ENCODE measurements at regions not wholly inside any gene's neighbourhood (a gene's known extent, or its start where the extent isn't known, plus 50 kb on each side); places are given as distances from the start of the nearest gene placed in this dataset.

GRCh38 chr7:15936991-15937390 is 250.5 kb upstream of the MEOX2 start:
- no peak for DNase-seq (ENCODE audit: low read depth, low spot score)

- DNase-seq (ENCODE audit: low read depth, low spot score): no peak
These were observed 245.8 kb upstream of the MEOX2 start for GRCh38 chr7:15932318-15932717.

- DNase-seq (ENCODE audit: low read depth, low spot score): no peak
These were observed 242.9 kb upstream of the MEOX2 start for GRCh38 chr7:15929411-15929810.

DNA sequence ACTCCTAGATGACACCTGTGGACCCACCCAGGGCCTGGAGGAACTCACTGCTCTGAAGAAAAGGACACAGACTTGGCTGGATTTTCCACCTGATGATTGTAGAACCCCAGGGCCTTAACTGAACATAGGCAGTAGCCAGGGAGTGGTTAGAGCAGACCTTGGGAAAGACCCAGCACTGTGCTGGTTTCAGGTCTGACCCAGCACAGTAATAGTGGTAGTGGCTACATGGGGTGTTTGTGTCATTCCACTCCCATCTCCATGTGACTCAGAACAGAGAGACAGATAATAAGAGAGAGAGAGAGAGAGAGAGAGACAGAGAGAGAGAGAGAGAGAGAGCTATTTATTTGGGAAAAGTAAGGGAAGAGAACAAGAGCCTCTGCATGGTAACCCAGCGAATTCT is 239.1 kb upstream of the MEOX2 start:
- DNase-seq (ENCODE audit: low read depth, low spot score): no peak

GRCh38 chr7:15924910-15925309 is 238.4 kb upstream of the MEOX2 start:
- no peak for DNase-seq (ENCODE audit: low read depth, low spot score)

DNA sequence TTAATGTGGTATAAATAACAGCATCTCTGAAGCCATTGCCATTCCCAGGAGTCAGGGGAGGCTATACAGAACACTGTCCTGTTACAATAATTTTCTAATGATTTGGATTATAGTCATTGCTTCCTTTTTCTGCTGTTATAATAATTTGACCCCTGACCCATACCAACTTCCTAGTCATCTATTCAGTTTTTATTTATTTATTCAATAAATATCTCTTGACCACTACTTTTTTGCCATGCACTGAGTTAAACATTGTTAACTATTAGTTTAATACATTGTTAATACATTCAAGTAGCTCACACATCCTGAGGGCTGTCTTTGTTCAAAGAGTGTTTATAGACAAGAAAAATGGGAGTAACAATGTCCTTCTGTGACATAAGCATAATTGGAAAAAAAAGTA is 235.5 kb upstream of the MEOX2 start:
- DNase-seq (ENCODE audit: low read depth, low spot score): no peak

- DNase-seq (ENCODE audit: low read depth, low spot score): peak; percentile 5
These were observed 235.1 kb upstream of the MEOX2 start for GRCh38 chr7:15921576-15921975.

DNA sequence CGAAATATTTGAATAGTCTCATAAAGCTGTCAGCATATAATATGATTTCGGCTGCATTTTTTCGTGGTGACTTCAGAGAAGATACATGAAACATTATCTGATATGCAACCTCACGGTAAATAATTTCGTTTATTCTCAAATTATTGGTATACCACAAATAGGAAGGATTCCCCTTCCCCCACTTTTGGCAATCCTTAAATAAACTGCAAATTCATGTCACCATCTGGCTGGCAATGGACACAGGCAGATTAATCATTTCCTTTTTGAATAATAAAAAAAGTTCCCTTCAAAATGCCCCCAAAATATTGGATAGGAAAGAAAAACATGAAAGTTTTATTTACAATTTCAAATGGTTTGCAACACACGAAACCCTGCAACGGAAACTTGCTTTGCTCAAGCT is 234.5 kb upstream of the MEOX2 start:
- peak; percentile 1 for DNase-seq (ENCODE audit: low read depth, low spot score)

DNA sequence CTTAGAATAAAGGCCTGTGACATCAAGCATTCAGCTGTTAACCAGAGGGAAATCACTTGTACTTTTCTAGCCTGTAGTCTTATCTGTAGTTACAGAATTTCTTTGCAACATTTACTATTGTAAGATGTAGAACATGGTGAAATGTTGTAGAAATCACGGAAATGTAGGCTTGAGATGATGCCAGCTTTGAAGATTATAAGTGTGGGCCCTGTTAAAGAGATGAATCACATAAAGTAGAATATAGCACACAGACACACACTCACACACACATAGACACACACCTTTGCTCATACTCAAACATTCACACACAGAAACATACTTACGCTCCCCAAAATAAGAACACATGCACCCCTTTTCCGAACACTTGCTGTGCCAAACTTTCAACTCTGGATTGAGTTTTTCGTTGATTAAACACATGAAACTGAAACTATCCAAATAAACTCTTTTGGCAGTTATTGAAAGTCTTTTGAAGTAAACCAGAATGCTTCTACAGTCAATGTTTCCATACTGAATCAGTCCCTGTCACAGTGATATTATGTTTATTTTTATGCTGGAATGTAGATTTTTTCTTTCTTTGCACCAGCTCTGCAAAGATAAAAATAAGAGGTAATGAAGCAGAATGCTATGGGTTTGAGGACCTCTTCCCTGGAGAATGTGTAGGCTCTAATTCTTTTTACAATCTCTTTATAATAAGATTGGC is 230.3 kb upstream of the MEOX2 start:
- DNase-seq (ENCODE audit: low read depth, low spot score): no peak

DNA sequence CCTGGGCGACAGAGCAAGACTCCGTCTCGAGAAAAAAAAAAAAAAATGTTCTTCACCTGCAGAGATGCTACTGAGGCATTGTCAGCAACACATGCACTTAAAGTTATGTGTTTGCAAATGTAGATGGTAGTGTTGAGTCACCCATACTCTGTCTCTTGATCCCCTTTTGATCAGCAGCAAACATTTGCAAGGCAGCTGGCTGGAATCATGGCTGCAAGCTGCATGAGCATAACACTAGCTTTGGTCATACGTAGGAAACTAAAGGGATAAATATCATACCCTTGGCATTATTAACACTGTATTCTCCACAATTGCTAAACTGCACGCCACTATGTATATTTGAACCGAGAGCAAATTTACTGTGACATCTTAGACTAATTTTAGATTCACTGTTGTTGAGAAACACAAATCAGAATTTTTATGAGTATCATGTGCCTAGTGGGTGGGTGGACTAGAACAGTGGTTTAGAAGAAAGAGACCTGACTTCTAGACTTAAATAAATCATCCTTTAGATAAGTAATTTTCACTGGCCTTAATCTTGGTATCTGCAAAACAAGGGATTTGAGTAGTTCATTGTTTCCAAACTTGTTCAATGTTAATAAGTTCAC is 229.3 kb upstream of the MEOX2 start:
- DNase-seq (ENCODE audit: low read depth, low spot score): no peak

DNA sequence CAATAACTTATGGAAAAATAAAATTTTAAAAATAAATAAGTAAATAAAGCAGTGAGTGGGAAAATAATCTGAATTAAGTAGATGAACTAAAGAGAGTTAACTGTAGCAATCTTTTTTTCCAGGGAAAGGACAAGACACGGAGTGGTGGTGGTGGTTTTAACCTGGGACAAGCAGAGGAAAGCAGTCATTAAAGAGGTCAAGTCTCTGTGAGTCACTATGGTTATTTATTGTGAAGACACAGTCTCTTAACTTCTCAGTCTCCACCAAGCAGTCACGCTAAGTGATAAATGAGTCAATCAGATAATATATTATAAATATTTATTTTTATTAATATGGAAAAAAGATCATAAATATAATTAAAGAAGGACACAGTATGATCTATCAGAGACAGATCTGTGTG is 228.1 kb upstream of the MEOX2 start:
- DNase-seq (ENCODE audit: low read depth, low spot score): no peak

DNA sequence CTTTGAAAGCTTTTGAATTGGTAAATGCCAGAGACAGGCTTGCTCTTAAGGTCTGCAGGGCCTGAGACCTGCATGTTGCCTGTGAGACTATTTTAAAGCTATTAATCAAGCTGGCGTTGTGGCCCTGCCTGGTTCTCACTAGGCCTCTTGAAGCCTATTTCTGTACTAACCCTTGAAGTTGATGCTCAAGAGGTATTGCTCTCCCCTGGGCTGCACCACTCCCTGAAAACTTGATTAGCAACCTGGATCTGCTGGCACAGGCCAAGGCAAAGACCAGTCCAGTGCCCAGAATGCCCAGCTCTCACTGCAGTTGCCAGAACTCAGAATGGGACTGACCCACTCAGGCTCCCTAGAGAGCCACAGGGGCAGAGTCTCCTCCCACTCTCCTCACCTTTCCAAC is 220.0 kb upstream of the MEOX2 start:
- DNase-seq (ENCODE audit: low read depth, low spot score): no peak

DNA sequence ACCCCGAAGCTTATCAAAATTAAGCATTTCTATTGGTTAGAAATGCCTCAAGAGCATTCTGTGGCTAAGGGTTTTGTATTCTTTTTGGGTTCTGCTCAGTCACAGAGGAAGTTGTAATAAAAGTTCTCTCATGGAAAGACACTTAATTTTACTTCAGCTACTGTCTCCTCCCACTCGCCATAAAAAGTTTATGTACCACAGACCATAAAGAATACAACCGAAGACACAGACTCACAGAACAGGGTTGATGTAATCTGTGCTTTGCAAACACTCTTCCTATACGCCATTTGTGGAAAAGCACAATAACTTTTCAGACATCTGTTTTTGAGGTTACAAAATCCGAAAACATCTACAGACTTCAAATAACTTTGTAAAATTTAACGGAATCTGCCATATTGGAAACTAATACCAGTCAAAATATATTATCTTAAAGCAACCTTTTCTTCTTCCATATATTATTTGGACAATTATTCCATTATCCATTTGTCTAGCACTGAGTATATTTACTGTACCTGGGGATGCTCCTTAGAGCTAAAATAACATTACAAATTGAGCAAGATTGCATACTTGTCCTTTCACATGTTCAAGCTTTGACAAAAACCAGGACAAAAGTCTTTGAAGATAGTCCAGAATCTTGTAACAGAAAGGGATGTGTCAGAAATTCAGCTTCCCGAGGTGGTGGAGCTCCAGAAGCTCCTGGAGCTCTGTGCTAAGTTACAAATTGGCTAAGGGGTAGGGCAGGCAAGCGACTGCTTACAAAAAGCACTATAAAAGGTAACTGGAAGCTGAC is 219.0 kb upstream of the MEOX2 start:
- DNase-seq (ENCODE audit: low read depth, low spot score): no peak

GRCh38 chr7:15891151-15891881 is 204.8 kb upstream of the MEOX2 start:
- DNase-seq (ENCODE audit: low read depth, low spot score): no peak

DNA sequence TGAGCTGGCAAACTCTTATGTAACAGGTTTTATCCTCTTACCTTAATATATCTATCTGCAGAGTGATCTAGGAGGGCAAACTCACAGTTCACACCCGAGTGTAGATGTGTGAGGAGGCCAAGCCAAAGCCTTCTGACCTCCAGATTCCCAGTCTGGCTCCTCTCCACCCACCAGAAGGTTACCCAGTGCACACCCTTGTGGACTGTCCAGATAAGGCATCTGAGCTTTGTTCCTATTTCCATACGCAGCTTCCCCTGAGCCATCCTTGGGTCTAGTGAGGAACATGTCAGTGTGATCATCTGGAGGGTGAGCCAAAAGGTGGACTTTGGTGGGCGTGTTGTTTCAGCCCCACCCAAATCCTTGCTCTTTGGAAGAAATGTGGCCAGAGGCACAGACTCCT is 203.0 kb upstream of the MEOX2 start:
- DNase-seq (ENCODE audit: low read depth, low spot score): no peak

- DNase-seq (ENCODE audit: low read depth, low spot score): no peak
These were observed 201.6 kb upstream of the MEOX2 start for GRCh38 chr7:15888090-15888489.

DNA sequence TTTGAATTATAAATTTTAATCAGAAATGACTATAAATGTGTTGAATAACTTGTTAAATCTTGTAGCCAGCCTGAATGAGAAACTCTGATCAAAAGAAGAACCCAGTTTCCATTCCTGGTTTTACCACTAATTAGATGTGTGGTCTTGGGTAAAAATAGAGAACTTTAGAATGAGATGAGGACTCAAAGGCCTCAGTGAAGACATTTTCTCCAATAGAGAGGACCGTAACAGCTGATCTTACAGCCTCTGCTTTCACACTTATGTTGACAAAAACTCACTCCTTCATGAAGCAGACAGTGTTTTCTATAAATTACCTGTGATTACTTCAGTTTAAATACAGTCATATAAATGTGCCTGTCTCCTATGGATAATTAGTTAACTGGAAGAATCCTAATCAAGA is 200.1 kb upstream of the MEOX2 start:
- DNase-seq (ENCODE audit: low read depth, low spot score): no peak

DNA sequence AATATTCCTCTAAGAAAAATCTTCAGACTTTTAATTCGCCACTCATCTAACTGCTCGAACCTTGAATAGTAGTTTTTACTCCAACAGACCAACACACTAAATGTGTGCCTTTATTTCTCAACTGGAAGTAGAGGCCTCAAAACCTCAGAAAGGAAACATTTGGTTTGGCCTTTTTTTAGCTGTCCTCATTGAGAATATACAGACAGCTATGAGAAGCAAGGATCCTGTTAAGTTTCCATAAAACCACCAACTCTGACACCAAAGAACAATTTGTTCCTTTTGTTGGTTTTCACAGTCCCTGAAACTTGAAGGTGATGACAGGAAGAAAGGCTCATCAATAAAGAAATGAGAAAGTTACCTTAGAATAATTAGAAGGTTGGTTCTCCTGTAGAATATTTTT is 199.2 kb upstream of the MEOX2 start:
- no peak for DNase-seq (ENCODE audit: low read depth, low spot score)

- DNase-seq (ENCODE audit: low read depth, low spot score): no peak
These were observed 188.3 kb upstream of the MEOX2 start for GRCh38 chr7:15874774-15875173.

- no peak for DNase-seq (ENCODE audit: low read depth, low spot score)
These were observed 183.9 kb upstream of the MEOX2 start for GRCh38 chr7:15870347-15870746.

DNA sequence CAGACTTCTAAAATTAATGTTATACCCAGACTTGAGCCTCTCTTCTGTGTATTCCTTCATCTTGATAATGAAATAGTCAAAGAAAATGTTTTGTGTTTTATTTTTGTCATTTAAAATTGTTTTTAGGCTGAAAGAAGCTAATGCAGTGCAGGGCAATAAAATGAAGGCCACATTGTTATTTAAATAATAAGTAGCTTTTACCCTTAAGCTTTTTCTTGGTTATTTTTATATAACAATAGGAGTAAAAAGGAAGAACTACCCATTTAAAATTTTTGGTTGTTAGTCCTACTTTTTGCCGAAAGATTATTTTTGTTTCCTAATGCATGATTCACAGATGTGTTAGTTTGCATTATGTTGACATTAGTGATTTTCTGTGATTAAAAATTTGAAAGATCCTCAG is 181.0 kb upstream of the MEOX2 start:
- no peak for DNase-seq (ENCODE audit: low read depth, low spot score)

GRCh38 chr7:15866753-15867152 is 180.3 kb upstream of the MEOX2 start:
- DNase-seq (ENCODE audit: low read depth, low spot score): no peak
